Ishikawa (cell line): ENCODE measurements at regions not wholly inside any gene's neighbourhood (a gene's known extent, or its start where the extent isn't known, plus 50 kb on each side); places are given as distances from the start of the nearest gene placed in this dataset.

Experiments used
- EGR1 ChIP-seq: IDR thresholded peaks from 2 replicates; pipeline ENCODE4 v1.6.1; 2012
- EP300 ChIP-seq: IDR thresholded peaks from 2 replicates; pipeline ENCODE4 v1.6.1; 2012; ENCODE audit warnings: borderline replicate concordance
- FOXM1 ChIP-seq: IDR thresholded peaks from 2 replicates; pipeline ENCODE4 v1.6.1; 2012; ENCODE audit warnings: low read depth, borderline replicate concordance
- RAD21 ChIP-seq: IDR thresholded peaks from 2 replicates; pipeline ENCODE4 v1.6.1; 2012; ENCODE audit warnings: low read depth
- TAF1 ChIP-seq: IDR thresholded peaks from 2 replicates; pipeline ENCODE4 v1.6.1; 2012; ENCODE audit warnings: low read depth, mild to moderate bottlenecking
- YY1 ChIP-seq: IDR thresholded peaks from 2 replicates; pipeline ENCODE4 v1.6.1; 2012; ENCODE audit warnings: low read depth
- ZBTB7A ChIP-seq: IDR thresholded peaks from 2 replicates; pipeline ENCODE4 v1.6.1; 2012; ENCODE audit warnings: low read depth

- TF ChIP-seq ZBTB7A (no peak), EP300 (no peak), YY1 (no peak), TAF1 (no peak), FOXM1 (no peak), EGR1 (no peak), RAD21 (no peak)
Measured at GRCh38 chr4:148958317-148958716, 516.1 kb upstream of the NR3C2 start.
